Stimulated activated memory B cell treated with anti-CD40 and anti-IgM and Interleukin-4, amounts not matched to agents 10 μg/mL and 1 μg/mL and 100 μg/mL, for 72 hours (primary cell): ENCODE measurements at regions not wholly inside any gene's neighbourhood (a gene's known extent, or its start where the extent isn't known, plus 50 kb on each side); places are given as distances from the start of the nearest gene placed in this dataset.
"Not testable (repeated sequence)": the region's sequence is repeated elsewhere in the genome, so short reads cannot be mapped to it uniquely, and the experiment has no call there.

Experiments
- ATAC-seq: fragments of 150-1000 bp; cut with Tn5 transposase; 2 replicates; pipeline ENCODE4 v1.10.0; 2021
- H3K27ac Mint-ChIP-seq: one replicate; pipeline ENCODE4 v1.8.0; 2022; ENCODE audit warnings: mild to moderate bottlenecking, mixed read lengths
- H3K27me3 Mint-ChIP-seq: one replicate; pipeline ENCODE4 v1.8.0; 2022; ENCODE audit warnings: mixed read lengths
- H3K36me3 Mint-ChIP-seq: one replicate; pipeline ENCODE4 v1.8.0; 2022; ENCODE audit warnings: mixed read lengths
- H3K4me1 Mint-ChIP-seq: one replicate; pipeline ENCODE4 v1.8.0; 2022; ENCODE audit warnings: mixed read lengths
- H3K4me3 Mint-ChIP-seq: one replicate; pipeline ENCODE4 v1.8.0; 2022; ENCODE audit warnings: mild to moderate bottlenecking, moderate library complexity, mixed read lengths
- H3K9me3 Mint-ChIP-seq: one replicate; pipeline ENCODE4 v1.8.0; 2022; ENCODE audit warnings: mixed read lengths

DNA sequence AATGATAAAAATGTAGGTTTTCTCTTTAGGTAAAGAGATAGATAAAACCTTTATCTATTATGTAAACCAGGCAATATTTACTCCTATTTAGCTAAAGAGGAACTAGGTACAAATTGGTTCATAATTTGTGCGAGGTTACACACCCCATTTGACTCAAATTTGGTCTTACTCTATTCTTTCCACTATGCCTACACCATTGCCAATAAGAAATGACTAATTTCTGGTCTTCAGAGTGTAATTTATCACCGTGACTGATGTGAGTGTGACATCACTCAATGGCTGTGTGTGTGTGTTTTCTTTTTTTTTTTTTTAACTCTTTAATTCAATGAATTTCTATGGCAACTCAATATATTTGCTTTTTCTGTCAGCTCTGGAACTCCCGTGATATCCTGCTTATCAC lies 955.8 kb downstream of the TDRD15 start:
- Mint-ChIP-seq H3K4me1 (no peaks in the 10 kb centered on the region), H3K4me3 (no peak overlapping the region), H3K36me3 (no peaks in the 10 kb centered on the region), H3K27ac (no peak overlapping the region), H3K9me3 (no peaks in the 10 kb centered on the region), H3K27me3 (no peaks in the 10 kb centered on the region)
- ATAC-seq: no peak

DNA sequence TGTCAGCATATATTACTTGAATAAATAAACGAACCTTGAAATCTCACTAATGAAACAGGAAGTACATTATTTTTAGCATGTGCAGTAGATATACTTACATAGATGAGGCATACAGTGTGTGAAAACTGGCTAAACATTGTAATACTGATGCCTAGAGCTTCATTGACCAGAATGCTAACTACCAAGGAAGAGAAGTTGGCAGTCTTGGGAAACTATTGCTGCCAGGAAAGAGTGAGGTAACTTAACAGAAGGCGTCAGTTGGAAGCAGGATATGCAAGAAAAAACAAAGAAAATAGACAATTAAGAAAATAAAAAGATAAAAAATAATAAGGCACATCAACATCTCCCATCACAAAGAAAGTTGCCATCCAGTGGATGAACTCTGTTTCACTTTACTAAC lies 963.0 kb downstream of the TDRD15 start:
- Mint-ChIP-seq H3K9me3 (peaks cover 9% of the 10 kb centered on the region), H3K36me3 (no peaks in the 10 kb centered on the region), H3K4me1 (no peaks in the 10 kb centered on the region), H3K27me3 (no peaks in the 10 kb centered on the region), H3K4me3 (no peak overlapping the region), H3K27ac (no peak overlapping the region)
- no peak for ATAC-seq

DNA sequence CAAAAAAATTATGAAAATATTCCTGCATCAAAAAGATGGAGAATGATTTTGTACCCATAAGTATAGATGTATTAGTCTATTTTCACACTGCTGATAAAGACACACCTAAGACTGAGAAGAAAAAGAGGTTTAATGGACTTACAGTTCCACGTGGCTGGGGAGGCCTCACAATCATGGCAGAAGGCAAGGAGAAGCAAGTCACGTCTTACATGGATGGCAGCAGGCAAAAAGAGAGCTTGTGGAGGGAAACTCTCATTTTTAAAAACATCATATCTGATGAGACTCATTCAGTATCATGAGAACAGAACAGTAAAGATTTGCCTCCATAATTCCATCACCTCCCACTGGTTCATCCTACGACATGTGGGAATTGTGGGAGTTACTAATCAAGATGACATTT lies 979.8 kb downstream of the TDRD15 start:
- not testable (repeated sequence) for H3K27ac Mint-ChIP-seq, H3K36me3 Mint-ChIP-seq, ATAC-seq, H3K4me3 Mint-ChIP-seq, H3K27me3 Mint-ChIP-seq, H3K4me1 Mint-ChIP-seq
- H3K9me3 Mint-ChIP-seq: peaks cover 14% of the 10 kb centered on the region

DNA sequence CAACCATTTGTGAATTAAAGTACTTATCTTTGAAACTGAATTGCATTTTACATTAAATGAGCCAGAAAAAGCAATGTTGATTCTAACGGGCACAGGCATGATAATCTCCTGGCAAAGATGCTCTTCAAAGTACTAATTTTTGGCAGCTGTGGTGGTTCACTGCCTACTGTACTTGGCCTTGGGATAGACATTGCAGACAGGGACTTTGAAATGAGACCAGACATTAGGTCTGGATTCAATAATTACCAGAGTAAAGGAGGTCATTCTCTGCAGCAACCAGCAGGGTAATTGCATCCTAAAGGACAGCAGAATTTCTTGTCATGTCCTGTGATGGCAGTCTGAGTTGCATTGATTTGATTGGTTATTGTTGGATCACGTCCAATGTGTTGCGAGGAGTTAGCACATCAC lies 986.5 kb downstream of the TDRD15 start:
- ATAC-seq: no peak
- Mint-ChIP-seq H3K36me3 (no peaks in the 10 kb centered on the region), H3K9me3 (peaks cover 3% of the 10 kb centered on the region), H3K27me3 (no peaks in the 10 kb centered on the region), H3K4me1 (no peaks in the 10 kb centered on the region), H3K27ac (no peak overlapping the region), H3K4me3 (no peak overlapping the region)

DNA sequence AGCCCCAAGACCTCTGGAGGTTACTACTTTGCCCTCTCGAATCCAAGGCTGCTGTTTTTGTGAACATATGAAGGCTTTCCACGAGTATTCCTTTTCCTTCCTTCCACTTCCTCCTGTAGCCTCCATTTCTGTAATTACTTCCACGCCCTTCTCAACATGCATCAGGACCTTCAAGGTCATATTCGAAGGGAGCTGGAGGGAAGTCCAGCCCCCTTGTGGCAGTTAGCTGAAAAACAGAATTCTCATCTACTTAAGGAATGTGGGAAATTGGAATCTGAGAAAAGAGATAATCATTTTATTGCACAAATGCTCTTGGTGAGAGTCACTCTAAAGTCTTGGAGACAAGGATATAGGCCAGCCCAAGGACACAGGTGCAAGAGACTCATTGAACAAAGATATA lies 1000.2 kb downstream of the TDRD15 start:
- Mint-ChIP-seq H3K9me3 (no peaks in the 10 kb centered on the region), H3K4me3 (no peak overlapping the region), H3K4me1 (no peaks in the 10 kb centered on the region), H3K36me3 (no peaks in the 10 kb centered on the region), H3K27ac (no peak overlapping the region), H3K27me3 (no peaks in the 10 kb centered on the region)
- ATAC-seq: no peak

DNA sequence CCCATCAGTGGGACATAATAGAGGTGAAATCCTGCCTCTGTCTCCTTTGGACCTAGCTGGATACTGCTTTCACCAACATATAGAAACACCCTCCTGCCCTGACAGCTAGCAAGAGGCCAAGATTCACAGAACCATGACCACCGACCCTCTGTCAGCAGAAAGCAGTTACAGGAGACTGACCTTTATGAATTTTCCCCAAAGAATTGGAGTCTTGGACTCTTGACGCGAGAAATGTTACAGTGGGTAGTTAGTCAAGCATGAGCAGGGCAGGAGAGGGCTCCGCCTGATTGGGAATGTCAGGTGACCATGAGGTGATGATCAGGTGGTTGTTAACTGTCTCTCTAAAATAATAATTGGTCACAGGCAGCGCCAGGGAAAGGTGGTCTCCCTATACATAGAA lies 1002.3 kb downstream of the TDRD15 start:
- no peaks in the 10 kb centered on the region for H3K27me3 Mint-ChIP-seq

DNA sequence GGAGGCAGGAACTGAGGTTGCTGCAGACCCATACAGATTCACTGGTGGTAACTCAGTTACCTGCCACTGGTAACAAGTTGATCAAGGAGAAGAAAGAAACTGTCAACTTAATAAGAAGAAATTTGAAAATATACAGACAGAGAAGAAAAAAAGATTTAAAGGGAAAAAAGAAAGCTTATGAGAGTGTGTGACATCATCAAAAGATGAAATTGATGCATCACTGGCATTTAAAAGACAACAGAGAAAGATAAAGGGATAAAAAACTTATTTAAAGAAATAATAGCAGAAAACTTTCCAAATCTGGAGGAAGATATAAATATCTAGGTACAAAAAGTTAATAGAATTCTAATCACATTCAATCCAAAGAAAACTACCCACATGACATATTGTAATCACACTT lies 1003.2 kb downstream of the TDRD15 start:
- no peak overlapping the region for H3K27ac Mint-ChIP-seq
- H3K9me3 Mint-ChIP-seq: peaks cover 4% of the 10 kb centered on the region
- no peaks in the 10 kb centered on the region for H3K4me1 Mint-ChIP-seq
- no peak for ATAC-seq
- no peaks in the 10 kb centered on the region for H3K27me3 Mint-ChIP-seq
- no peaks in the 10 kb centered on the region for H3K36me3 Mint-ChIP-seq
- no peak overlapping the region for H3K4me3 Mint-ChIP-seq

More for the DNA sequence above, 1002.3 kb downstream of the TDRD15 start:
- Mint-ChIP-seq H3K4me1 (no peaks in the 10 kb centered on the region), H3K9me3 (peaks cover 4% of the 10 kb centered on the region), H3K36me3 (no peaks in the 10 kb centered on the region), H3K27ac (no peak overlapping the region), H3K4me3 (no peak overlapping the region)
- ATAC-seq: no peak

DNA sequence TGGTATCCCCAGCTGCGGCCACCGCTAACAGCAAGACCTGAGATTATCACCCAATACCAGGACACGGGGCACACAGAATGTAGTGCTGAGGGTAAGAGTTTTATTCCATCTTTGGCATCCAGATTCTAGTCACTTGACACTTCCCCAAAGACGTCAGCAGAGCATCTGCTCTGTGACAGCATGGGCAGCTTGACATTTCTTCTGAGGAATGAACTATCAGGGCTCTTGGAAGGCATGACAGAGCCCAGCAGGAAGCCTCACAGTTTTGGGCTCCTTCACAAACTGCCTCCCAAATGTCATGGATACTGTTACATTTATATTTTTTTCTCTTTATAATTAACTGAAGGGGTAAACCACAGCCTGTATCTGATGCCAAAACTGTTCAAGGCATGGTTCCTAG lies 1010.7 kb downstream of the TDRD15 start:
- H3K4me1 Mint-ChIP-seq: no peaks in the 10 kb centered on the region
- H3K4me3 Mint-ChIP-seq: no peak overlapping the region
- ATAC-seq: no peak
- peaks cover 14% of the 10 kb centered on the region for H3K9me3 Mint-ChIP-seq
- H3K27ac Mint-ChIP-seq: no peak overlapping the region
- no peaks in the 10 kb centered on the region for H3K27me3 Mint-ChIP-seq
- H3K36me3 Mint-ChIP-seq: no peaks in the 10 kb centered on the region

DNA sequence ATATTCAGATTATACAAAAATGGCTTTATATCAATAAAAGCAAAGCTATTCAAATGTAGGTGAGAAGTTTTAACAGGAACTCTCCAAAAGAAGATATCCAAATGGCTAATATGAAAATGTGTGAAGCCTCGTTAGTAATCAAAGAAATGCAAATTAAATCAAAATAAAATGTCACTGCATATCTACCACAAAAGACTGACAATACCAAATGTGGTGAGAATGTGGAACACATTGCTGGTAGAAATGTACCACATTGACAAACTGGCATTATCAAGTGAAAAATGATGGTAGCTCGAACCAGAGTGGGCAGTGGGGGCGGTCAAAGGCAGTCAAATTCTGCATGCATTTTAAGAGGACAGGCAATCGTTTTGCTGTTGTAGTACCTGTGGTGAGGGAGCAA lies 1012.7 kb downstream of the TDRD15 start:
- no peaks in the 10 kb centered on the region for H3K36me3 Mint-ChIP-seq
- no peak for ATAC-seq
- no peaks in the 10 kb centered on the region for H3K4me1 Mint-ChIP-seq
- no peaks in the 10 kb centered on the region for H3K27me3 Mint-ChIP-seq
- peaks cover 12% of the 10 kb centered on the region for H3K9me3 Mint-ChIP-seq
- no peak overlapping the region for H3K27ac Mint-ChIP-seq
- H3K4me3 Mint-ChIP-seq: no peak overlapping the region

DNA sequence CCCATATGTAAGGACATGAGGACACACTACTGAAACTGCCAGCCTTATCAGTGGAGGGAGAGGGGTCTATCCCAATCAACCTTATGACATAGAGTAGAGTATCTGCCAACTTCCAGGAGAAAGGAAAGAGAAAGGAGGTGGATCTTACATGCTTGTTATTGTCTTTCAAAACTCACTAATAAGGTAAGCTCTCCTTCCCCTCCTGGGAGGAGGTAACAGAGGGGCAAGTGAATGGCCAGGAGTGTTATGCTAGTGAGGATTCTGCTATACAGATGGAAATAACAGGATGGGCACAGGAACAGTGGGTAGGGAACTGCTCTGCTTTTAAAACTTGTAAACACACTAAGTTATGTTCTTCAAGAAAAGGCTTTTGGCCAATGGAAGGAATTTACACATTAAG lies 1020.1 kb downstream of the TDRD15 start:
- ATAC-seq: no peak
- no peaks in the 10 kb centered on the region for H3K27me3 Mint-ChIP-seq
- H3K27ac Mint-ChIP-seq: no peak overlapping the region
- H3K36me3 Mint-ChIP-seq: no peaks in the 10 kb centered on the region
- no peak overlapping the region for H3K4me3 Mint-ChIP-seq
- H3K4me1 Mint-ChIP-seq: no peaks in the 10 kb centered on the region
- peaks cover 8% of the 10 kb centered on the region for H3K9me3 Mint-ChIP-seq

DNA sequence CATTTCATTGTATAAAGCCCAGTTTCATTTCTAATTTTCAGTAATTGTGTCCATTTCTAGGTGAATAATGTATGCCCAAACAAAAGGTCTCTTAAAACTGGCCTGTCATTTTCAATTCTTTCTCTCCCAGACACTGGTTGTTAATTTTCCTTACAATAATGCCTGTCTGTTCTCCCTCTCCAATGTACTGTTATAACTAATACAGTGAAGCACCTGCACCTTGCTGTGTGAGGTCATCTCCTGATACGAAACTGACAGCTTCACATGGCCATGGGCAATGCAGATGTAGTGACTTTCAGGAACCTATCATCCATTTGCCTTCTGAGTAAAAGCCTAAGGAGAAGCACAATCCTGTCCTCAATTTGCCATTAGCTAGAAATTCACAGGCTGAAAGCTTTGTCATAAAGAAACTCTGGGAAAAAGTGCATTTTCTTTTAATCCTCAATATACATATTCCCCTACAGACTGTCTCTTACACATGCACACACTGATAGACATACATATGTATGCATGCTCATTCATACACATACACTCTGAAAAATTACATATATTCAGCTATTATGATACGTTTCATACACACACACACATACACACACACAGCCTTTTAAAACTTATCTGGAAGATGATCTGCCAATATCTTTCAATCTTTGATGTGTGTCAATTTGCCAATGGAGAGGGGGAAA lies 1030.3 kb downstream of the TDRD15 start:
- H3K27ac Mint-ChIP-seq: no peak overlapping the region
- no peaks in the 10 kb centered on the region for H3K27me3 Mint-ChIP-seq
- H3K36me3 Mint-ChIP-seq: no peaks in the 10 kb centered on the region
- peaks cover 6% of the 10 kb centered on the region for H3K9me3 Mint-ChIP-seq
- H3K4me1 Mint-ChIP-seq: no peaks in the 10 kb centered on the region
- H3K4me3 Mint-ChIP-seq: no peak overlapping the region
- no peak for ATAC-seq

DNA sequence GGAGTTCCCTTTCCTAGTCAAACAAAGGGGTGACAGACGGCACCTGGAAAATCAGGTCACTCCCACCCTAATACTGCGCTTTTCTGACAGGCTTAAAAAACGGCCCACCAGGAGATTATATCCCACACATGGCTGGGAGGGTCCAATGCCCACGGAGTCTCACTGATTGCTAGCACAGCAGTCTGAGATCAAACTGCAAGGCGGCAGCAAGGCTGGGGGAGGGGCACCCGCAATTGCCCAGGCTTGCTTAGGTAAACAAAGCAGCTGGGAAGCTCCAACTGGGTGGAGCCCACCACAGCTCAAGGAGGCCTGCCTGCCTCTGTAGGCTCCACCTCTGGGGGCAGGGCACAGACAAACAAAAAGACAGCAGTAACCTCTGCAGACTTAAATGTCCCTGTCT lies 1032.9 kb downstream of the TDRD15 start:
- not testable (repeated sequence) for H3K27ac Mint-ChIP-seq, H3K27me3 Mint-ChIP-seq, ATAC-seq, H3K36me3 Mint-ChIP-seq, H3K4me1 Mint-ChIP-seq, H3K4me3 Mint-ChIP-seq, H3K9me3 Mint-ChIP-seq

DNA sequence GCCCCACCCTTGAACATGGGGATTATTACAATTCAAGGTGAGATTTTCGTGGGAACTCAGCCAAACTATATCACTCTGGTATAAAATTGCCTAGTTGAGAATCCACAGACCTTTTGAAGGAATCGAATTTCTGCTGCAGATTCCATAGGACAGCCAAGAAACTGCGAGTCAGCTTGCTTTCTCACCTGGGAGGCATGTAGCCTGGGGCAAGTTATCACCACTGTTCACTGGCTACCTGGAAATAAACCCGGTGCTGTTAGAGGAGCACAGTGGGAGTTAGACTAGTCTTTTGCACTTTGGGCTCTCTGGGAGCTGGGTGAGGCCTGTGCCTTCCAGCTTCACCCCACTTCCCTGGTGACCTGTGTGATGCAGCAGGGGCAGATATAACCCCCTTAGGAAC lies 1043.5 kb downstream of the TDRD15 start:
- H3K9me3 Mint-ChIP-seq: peaks cover 17% of the 10 kb centered on the region
- H3K4me3 Mint-ChIP-seq: no peak overlapping the region
- no peaks in the 10 kb centered on the region for H3K27me3 Mint-ChIP-seq
- ATAC-seq: no peak
- H3K4me1 Mint-ChIP-seq: no peaks in the 10 kb centered on the region
- no peak overlapping the region for H3K27ac Mint-ChIP-seq
- H3K36me3 Mint-ChIP-seq: no peaks in the 10 kb centered on the region

DNA sequence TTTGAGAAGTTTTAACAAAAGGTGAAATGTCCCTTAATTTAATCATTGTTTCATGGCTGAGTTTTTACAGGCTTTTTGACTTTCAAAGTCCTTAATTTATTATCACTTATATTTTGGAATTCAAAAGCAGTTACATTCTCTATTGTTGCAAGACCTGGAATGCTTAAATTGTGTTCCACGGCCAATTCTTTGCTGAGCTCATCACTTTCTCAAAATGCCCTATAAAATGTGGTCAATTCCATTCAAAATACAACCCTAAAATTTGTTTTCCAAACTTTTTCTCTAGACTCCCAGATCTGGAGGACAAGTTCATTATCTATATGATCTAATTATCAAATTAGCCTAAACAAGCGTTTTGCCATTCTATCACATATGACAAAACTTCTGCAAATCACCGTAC lies 1051.2 kb downstream of the TDRD15 start:
- no peak overlapping the region for H3K4me3 Mint-ChIP-seq
- no peak overlapping the region for H3K27ac Mint-ChIP-seq
- H3K9me3 Mint-ChIP-seq: peaks cover 10% of the 10 kb centered on the region
- no peaks in the 10 kb centered on the region for H3K36me3 Mint-ChIP-seq
- ATAC-seq: no peak
- H3K4me1 Mint-ChIP-seq: no peaks in the 10 kb centered on the region
- H3K27me3 Mint-ChIP-seq: no peaks in the 10 kb centered on the region

DNA sequence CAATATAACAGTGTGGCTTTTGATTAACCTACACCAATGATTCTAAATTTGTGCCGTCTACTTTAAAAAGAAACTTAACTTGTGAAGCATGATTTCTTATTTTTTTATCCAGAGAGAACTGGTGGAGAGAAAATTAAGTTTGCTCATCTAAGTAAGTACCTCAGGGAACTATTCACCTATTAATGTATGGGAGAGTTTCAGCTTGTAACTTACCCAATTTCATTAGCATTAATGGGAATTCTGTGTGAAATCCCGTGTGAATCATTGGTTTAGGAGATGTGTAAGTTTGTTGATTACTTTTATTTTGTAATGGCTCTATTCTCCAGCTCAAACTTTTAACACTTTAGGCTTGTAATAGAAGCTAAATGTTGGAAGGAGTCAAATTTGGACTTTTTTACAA lies 1061.5 kb downstream of the TDRD15 start:
- Mint-ChIP-seq H3K27me3 (no peaks in the 10 kb centered on the region), H3K9me3 (no peaks in the 10 kb centered on the region), H3K27ac (no peak overlapping the region), H3K4me1 (no peaks in the 10 kb centered on the region), H3K36me3 (no peaks in the 10 kb centered on the region), H3K4me3 (no peak overlapping the region)
- ATAC-seq: no peak

DNA sequence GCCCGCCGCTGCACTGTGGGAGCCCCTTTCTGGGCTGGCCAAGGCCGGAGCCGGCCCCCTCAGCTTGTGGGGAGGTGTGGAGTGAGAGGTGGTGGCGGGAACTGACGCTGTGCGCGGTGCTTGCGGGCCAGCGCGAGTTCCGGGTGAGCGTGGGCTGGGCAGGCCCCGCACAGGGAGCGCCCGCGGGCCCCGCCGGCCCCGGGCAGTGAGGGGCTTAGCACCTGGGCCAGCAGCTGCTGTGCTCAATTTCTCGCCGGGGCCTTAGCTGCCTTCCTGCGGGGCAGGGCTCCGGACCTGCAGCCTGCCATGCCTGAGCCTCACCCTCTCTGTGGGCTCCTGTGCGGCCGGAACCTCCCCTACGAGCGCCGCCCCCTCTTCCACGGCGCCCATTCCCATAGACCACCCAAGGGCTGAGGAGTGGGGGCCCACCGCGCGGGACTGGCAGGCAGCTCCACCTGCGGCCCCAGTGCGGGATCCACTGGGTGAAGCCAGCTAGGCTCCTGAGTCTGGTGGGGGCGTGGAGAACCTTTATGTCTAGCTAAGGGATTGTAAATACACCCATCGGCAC lies 1062.6 kb downstream of the TDRD15 start:
- ATAC-seq, H3K9me3 Mint-ChIP-seq, H3K4me1 Mint-ChIP-seq, H3K27me3 Mint-ChIP-seq, H3K27ac Mint-ChIP-seq, H3K36me3 Mint-ChIP-seq, H3K4me3 Mint-ChIP-seq: not testable (repeated sequence)
